ENCODE measurements at regions not wholly inside any gene's neighbourhood (a gene's known extent, or its start where the extent isn't known, plus 50 kb on each side); places are given as distances from the start of the nearest gene placed in this dataset.

- TF ChIP-seq CHD7 (IDR thresholded peaks at IDR 0.05; ENCODE audit: insufficient replicate concordance, low read length), result no peak
- TF ChIP-seq CHD1 (IDR thresholded peaks at IDR 0.05; ENCODE audit: low read depth, low read length), result no peak
These were observed 125.9 kb upstream of the ZBTB40 start (continued) for GRCh38 chr1:22325531-22326371.

All from H1 (cell line).